SU-DHL-6 (cell line): ENCODE measurements at regions not wholly inside any gene's neighbourhood (a gene's known extent, or its start where the extent isn't known, plus 50 kb on each side); places are given as distances from the start of the nearest gene placed in this dataset.

Source experiments
- CTCF ChIP-seq: fragments of 200-600 bp; sonication (generic); IDR thresholded peaks from one replicate; pipeline ENCODE4 v1.5.1; 2017; ENCODE audit warnings: antibody characterized with exemption, mild to moderate bottlenecking, low read length, moderate library complexity; ENCODE audit not compliant: insufficient read depth, poor library complexity, severe bottlenecking
- EZH2phosphoT487 ChIP-seq: fragments of 200-600 bp; sonication (generic), shearing (Covaris generic); conservative IDR thresholded peaks from 2 replicates; pipeline ENCODE4 v1.6.1; 2018; ENCODE audit warnings: mild to moderate bottlenecking, antibody characterized with exemption, low read length, moderate library complexity, mixed read lengths

GRCh38 chr3:31188112-31188511 is 293.7 kb upstream of the GADL1 start:
- TF ChIP-seq CTCF (no peak), EZH2phosphoT487 (no peak)
